Stomach (tissue), 4 donors: ENCODE measurements at regions not wholly inside any gene's neighbourhood (a gene's known extent, or its start where the extent isn't known, plus 50 kb on each side); places are given as distances from the start of the nearest gene placed in this dataset.

Experiments
- CTCF ChIP-seq, 7 experiments: fragments of 450-650 bp in 4 of 7; fragments of 200-600 bp in 3 of 7; sonication (generic) in 3 of 7; IDR thresholded peaks; one replicate each; pipeline ENCODE4 v1.5.1; 2016 to 2019; ENCODE audit warnings: antibody characterized with exemption in 7 of 7, control low read depth in 2 of 7, mild to moderate bottlenecking in 1 of 7
- EP300 ChIP-seq: sonication (generic); formaldehyde crosslinking; IDR thresholded peaks from one replicate; pipeline ENCODE4 v1.6.1; 2017; ENCODE audit warnings: antibody characterized with exemption
- POLR2A ChIP-seq, 4 donors: fragments of 450-650 bp; IDR thresholded peaks; one replicate each; pipeline ENCODE4 v1.6.1; 2016; ENCODE audit warnings: antibody characterized with exemption in 4 of 4, control low read depth in 2 of 4, mild to moderate bottlenecking in 1 of 4, moderate library complexity in 1 of 4

GRCh38 chr4:173891072-173891471 is 361.0 kb upstream of the HAND2 start:
- no peak for TF ChIP-seq CTCF (IDR thresholded peaks at IDR 0.05)
- TF ChIP-seq EP300: no peak
- TF ChIP-seq POLR2A (IDR thresholded peaks at IDR 0.05): no peak
